ENCODE measurements at regions not wholly inside any gene's neighbourhood (a gene's known extent, or its start where the extent isn't known, plus 50 kb on each side); places are given as distances from the start of the nearest gene placed in this dataset.

DNA sequence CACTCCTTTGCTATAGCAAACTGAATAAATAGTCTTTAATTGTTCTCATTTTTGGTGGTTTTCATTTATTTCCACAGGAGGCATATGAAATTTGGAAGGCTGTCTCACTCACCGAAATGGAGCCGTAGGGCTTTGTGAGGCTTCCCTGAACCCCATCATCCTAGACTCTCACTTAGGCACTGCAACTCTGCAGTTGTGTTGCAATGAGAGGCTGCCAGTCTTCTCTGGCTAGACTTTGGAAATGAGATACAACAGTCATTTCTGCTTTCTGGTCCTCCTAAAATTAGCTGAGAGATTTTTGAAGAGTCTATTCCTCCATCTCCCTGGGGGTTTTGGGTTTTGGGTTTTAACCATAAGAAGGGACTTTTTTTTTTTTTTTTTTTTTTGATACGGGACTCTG, 146.5 kb downstream of the SH3BGRL start:
- Histone ChIP-seq H3K4me1 (no peaks in the 10 kb centered on the region), H3K4me3 (no peak overlapping the region), H3K9me3 (no peaks in the 10 kb centered on the region), H3K36me3 (no peaks in the 10 kb centered on the region), H3K27me3 (replicated peaks in 1 of 7) (no peaks in the 10 kb centered on the region), H3K27ac (no peak overlapping the region)
- TF ChIP-seq, protein P1, sequence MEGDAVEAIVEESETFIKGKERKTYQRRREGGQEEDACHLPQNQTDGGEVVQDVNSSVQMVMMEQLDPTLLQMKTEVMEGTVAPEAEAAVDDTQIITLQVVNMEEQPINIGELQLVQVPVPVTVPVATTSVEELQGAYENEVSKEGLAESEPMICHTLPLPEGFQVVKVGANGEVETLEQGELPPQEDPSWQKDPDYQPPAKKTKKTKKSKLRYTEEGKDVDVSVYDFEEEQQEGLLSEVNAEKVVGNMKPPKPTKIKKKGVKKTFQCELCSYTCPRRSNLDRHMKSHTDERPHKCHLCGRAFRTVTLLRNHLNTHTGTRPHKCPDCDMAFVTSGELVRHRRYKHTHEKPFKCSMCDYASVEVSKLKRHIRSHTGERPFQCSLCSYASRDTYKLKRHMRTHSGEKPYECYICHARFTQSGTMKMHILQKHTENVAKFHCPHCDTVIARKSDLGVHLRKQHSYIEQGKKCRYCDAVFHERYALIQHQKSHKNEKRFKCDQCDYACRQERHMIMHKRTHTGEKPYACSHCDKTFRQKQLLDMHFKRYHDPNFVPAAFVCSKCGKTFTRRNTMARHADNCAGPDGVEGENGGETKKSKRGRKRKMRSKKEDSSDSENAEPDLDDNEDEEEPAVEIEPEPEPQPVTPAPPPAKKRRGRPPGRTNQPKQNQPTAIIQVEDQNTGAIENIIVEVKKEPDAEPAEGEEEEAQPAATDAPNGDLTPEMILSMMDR (IDR thresholded peaks at IDR 0.05 in 8 of 11, conservative IDR thresholded peaks at IDR 0.05 in 3 of 11), result no peak
- no peak for TF ChIP-seq POLR2AphosphoS5 (IDR thresholded peaks at IDR 0.05)
- TF ChIP-seq POLR2A (IDR thresholded peaks at IDR 0.05), result no peak
- no peak for DNase-seq
- WGBS, 5 donors, result 56 to 92% (median 83%) methylated on average over 2 to 3 of the region's 3 CpGs
- intact Hi-C loops (cut with DNase I; ENCODE audit: low total_unique reads), result no loop called here

DNA sequence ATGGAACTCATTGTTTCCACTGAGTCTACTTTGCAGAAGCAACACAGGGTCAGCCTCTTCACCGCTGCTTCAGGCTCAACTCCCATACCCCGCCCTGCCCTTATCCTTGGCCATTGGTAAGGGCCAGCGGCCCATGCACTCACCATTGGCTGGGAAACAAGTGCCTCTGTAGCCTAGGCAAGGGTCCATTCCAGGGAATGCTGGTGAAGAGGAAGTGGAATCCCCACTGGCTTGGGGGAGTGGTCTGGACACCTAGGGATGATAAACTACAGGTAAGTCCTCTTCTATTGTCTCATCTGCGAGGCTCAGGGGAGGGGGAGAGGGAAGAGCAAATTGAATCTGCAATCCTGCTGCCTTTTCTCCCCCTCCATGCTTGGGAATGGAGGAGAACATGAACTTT, 153.1 kb downstream of the SH3BGRL start:
- intact Hi-C loops (cut with DNase I; ENCODE audit: low total_unique reads), result no loop called here
- DNase-seq, result no peak
- TF ChIP-seq POLR2A (IDR thresholded peaks at IDR 0.05), result no peak
- TF ChIP-seq, protein P1 (IDR thresholded peaks at IDR 0.05 in 8 of 11, conservative IDR thresholded peaks at IDR 0.05 in 3 of 11), result no peak
- no peak for TF ChIP-seq POLR2AphosphoS5 (IDR thresholded peaks at IDR 0.05)
- Histone ChIP-seq H3K9me3 (peaks cover 0 to 12% (median 0%) of the 10 kb centered on the region in 8 donors), H3K4me1 (peaks cover 0 to 5% (median 0%) of the 10 kb centered on the region in 6 donors), H3K27me3 (replicated peaks in 1 of 7) (no peaks in the 10 kb centered on the region), H3K36me3 (no peaks in the 10 kb centered on the region), H3K27ac (peak overlapping the region in 4 of 8 donors; percentile 10 to 30 (median 18)), H3K4me3 (no peak overlapping the region)
- WGBS, 5 donors, result 59 to 91% (median 83%) methylated on average over 3 to 4 of the region's 4 CpGs

GRCh38 chrX:81355436-81355835, 153.5 kb downstream of the SH3BGRL start:
- Histone ChIP-seq H3K4me1 (peaks cover 0 to 5% (median 0%) of the 10 kb centered on the region in 6 donors), H3K9me3 (peaks cover 0 to 12% (median 0%) of the 10 kb centered on the region in 8 donors), H3K36me3 (no peaks in the 10 kb centered on the region), H3K27me3 (replicated peaks in 1 of 7) (no peaks in the 10 kb centered on the region), H3K27ac (peak overlapping the region in 4 of 8 donors; percentile 10 to 30 (median 18)), H3K4me3 (no peak overlapping the region)
- intact Hi-C loops (cut with DNase I; ENCODE audit: low total_unique reads), result no loop called here
- no peak for DNase-seq
- WGBS, 5 donors, result 20 to 52% (median 23%) methylated on average over 4 of the region's 4 CpGs
- TF ChIP-seq, protein P1 (IDR thresholded peaks at IDR 0.05 in 8 of 11, conservative IDR thresholded peaks at IDR 0.05 in 3 of 11), result no peak
- TF ChIP-seq POLR2A (IDR thresholded peaks at IDR 0.05) (no peak), POLR2AphosphoS5 (IDR thresholded peaks at IDR 0.05) (peak in 1 of 3 donors; percentile 60)

- TF ChIP-seq POLR2AphosphoS5 (IDR thresholded peaks at IDR 0.05) (no peak), POLR2A (IDR thresholded peaks at IDR 0.05) (no peak)
- TF ChIP-seq, protein P1 (IDR thresholded peaks at IDR 0.05 in 8 of 11, conservative IDR thresholded peaks at IDR 0.05 in 3 of 11), result no peak
- no peaks in the 10 kb centered on the region for H3K9me3 ChIP-seq
- DNase-seq, result no peak
- WGBS, 5 donors, result 28 to 52% (median 50%) methylated on average over 3 of the region's 3 CpGs
- no peaks in the 10 kb centered on the region for H3K4me1 ChIP-seq
- no peaks in the 10 kb centered on the region for H3K36me3 ChIP-seq
- intact Hi-C loops (cut with DNase I; ENCODE audit: low total_unique reads), result no loop called here
- no peaks in the 10 kb centered on the region for H3K27me3 ChIP-seq (replicated peaks in 1 of 7)
- H3K4me3 ChIP-seq, result no peak overlapping the region
- peak overlapping the region in 6 of 8 donors; percentile 3 to 72 (median 36) for H3K27ac ChIP-seq
Observed at GRCh38 chrX:81367291-81367690, 165.4 kb downstream of the SH3BGRL start.
